ENCODE measurements at regions not wholly inside any gene's neighbourhood (a gene's known extent, or its start where the extent isn't known, plus 50 kb on each side); places are given as distances from the start of the nearest gene placed in this dataset.

DNA sequence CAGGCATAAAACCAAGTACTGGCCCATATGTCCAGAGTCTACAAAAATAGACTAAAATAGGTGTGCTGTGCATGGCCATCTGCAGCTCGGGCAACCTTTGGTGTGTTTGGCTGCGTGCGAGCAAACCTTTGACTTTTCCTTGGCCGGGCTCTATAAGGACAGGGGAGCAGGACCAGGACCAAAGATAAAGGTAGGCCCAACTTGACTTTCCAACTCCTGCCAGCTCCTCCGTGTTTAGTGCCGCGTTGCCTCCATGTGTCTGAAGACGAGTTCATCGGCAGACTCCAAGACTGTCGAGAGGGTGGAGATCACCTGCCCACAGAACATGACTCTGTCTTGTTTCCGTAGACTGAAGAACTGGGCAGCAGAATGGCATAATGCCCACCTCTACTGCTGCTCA lies 375.5 kb downstream of the IRS2 start:
- TF ChIP-seq POLR2A (IDR thresholded peaks at IDR 0.05), result no peak
- TF ChIP-seq, protein P1, sequence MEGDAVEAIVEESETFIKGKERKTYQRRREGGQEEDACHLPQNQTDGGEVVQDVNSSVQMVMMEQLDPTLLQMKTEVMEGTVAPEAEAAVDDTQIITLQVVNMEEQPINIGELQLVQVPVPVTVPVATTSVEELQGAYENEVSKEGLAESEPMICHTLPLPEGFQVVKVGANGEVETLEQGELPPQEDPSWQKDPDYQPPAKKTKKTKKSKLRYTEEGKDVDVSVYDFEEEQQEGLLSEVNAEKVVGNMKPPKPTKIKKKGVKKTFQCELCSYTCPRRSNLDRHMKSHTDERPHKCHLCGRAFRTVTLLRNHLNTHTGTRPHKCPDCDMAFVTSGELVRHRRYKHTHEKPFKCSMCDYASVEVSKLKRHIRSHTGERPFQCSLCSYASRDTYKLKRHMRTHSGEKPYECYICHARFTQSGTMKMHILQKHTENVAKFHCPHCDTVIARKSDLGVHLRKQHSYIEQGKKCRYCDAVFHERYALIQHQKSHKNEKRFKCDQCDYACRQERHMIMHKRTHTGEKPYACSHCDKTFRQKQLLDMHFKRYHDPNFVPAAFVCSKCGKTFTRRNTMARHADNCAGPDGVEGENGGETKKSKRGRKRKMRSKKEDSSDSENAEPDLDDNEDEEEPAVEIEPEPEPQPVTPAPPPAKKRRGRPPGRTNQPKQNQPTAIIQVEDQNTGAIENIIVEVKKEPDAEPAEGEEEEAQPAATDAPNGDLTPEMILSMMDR (IDR thresholded peaks at IDR 0.05), result no peak
- H3K27ac ChIP-seq, result no peak overlapping the region
- H3K9me3 ChIP-seq, result no peaks in the 10 kb centered on the region
- WGBS, 2 donors, result 85 to 95% methylated on average over 7 to 11 of the region's 11 CpGs
- no peak overlapping the region for H3K4me3 ChIP-seq
- H3K4me1 ChIP-seq, result peaks cover 3% of the 10 kb centered on the region
- intact Hi-C loops (cut with DNase I; ENCODE audit: low total_unique reads), result no loop called here
- no peaks in the 10 kb centered on the region for H3K27me3 ChIP-seq
- no peaks in the 10 kb centered on the region for H3K36me3 ChIP-seq (ENCODE audit: low read depth, missing control alignments)
- no peak for DNase-seq

DNA sequence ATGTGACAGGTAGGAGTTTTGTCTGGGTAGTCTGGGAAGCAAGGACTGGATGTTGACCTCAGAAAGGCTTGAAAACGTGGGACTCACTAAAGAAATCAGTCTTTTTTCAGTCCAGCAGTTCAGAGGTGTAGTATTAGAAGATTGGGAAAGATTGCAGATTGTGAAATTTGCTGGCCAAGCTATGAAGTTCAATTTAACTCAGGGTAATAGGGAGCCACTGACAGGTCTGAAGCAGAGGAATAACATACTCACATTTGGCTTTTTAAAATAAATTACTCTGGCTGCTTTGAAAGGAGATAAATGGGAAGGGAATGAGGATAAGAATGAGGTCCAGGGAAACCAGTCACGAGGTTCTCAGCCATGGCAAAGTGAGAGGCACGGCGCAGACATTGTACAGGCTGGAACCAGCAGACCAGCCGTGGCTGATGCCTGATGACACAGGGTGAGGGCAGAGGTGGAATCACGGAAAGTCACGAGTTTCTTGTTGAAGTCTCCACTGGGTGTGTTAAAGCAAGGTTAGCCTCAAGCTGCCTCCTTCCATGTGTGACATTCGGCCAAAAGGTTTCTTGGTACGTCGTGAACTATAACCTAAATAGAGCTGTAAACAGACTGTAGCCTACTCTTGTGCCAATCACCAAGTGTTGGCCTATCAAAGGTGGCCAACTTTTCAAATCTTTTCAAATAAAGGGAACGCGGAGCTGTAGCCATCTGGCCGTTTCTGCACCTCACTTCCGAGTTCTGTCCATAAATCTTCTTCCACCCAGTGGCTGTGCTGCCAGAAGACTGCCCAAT lies 377.6 kb downstream of the IRS2 start:
- no peaks in the 10 kb centered on the region for H3K36me3 ChIP-seq (ENCODE audit: low read depth, missing control alignments)
- 79 to 82% methylated on average over 14 of the region's 14 CpGs for WGBS, 2 donors
- H3K27me3 ChIP-seq, result no peaks in the 10 kb centered on the region
- peaks cover 3% of the 10 kb centered on the region for H3K4me1 ChIP-seq
- intact Hi-C loops (cut with DNase I; ENCODE audit: low total_unique reads), result no loop called here
- H3K4me3 ChIP-seq, result no peak overlapping the region
- TF ChIP-seq POLR2A (IDR thresholded peaks at IDR 0.05), result no peak
- TF ChIP-seq, protein P1 (IDR thresholded peaks at IDR 0.05), result no peak
- no peaks in the 10 kb centered on the region for H3K9me3 ChIP-seq
- no peak for DNase-seq
- no peak overlapping the region for H3K27ac ChIP-seq

DNA sequence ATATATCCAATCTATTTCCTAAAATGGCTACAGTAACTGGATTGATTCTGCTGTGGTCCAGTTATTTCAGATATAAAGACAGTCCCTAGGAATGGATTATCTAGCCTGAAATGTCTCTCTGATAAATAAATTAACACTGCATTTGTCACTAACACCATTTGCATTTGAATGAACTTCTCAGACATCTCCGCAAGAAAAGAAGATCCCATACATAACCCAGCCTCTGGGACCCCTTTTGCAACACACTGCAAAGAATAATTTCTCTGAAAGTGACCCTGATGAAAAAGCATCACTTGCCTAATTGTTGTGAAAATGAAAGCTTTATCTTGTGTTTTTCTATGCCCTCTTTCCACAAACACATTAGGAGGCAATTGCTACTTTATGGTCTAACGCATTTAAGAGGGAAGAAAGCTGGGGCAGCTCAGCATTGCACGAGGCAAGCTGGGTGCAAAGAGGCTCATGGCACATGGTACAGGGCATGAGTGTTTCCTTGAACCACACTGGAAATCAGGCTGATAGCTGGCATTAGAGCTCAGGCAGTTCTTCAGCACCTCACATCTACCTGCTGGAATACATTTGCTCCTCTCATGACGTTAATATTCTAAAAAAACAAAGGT lies 379.9 kb downstream of the IRS2 start:
- Histone ChIP-seq H3K4me3 (no peak overlapping the region), H3K9me3 (no peaks in the 10 kb centered on the region), H3K36me3 (ENCODE audit: low read depth, missing control alignments) (no peaks in the 10 kb centered on the region), H3K4me1 (no peaks in the 10 kb centered on the region), H3K27me3 (no peaks in the 10 kb centered on the region), H3K27ac (no peak overlapping the region)
- no peak for TF ChIP-seq POLR2A (IDR thresholded peaks at IDR 0.05)
- TF ChIP-seq, protein P1 (IDR thresholded peaks at IDR 0.05), result no peak
- no peak for DNase-seq
- 81 to 85% methylated on average over 4 of the region's 4 CpGs for WGBS, 2 donors
- intact Hi-C loops (cut with DNase I; ENCODE audit: low total_unique reads), result no loop called here

DNA sequence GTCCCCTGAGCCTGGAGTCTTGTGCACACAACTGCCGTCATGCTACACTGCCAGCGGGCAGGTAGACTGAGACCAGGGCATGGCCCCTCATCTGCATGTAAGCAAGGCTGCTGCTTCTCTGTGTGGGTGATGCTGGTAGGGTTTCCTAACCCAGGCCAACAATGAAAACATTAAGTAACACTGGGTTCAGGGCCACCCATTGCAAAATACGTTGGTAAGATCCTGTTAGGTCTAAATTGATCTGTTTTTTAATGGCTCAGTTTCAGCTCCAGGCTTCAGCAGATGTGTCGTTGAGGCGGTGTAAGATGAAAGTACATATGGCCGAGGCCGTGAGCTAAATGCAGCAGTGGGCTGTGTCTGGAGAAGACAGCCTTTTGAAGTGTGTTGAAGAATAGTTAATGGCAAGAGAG lies 383.4 kb downstream of the IRS2 start:
- no peak overlapping the region for H3K4me3 ChIP-seq
- H3K27me3 ChIP-seq, result no peaks in the 10 kb centered on the region
- no peaks in the 10 kb centered on the region for H3K9me3 ChIP-seq
- TF ChIP-seq POLR2A (IDR thresholded peaks at IDR 0.05), result no peak
- TF ChIP-seq, protein P1 (IDR thresholded peaks at IDR 0.05), result no peak
- H3K27ac ChIP-seq, result no peak overlapping the region
- no peak for DNase-seq
- intact Hi-C loops (cut with DNase I; ENCODE audit: low total_unique reads), result no loop called here
- no peaks in the 10 kb centered on the region for H3K36me3 ChIP-seq (ENCODE audit: low read depth, missing control alignments)
- no peaks in the 10 kb centered on the region for H3K4me1 ChIP-seq
- 80 to 87% methylated on average over 6 to 7 of the region's 7 CpGs for WGBS, 2 donors
